Epithelial cell of proximal tubule (primary cell): ENCODE measurements at regions not wholly inside any gene's neighbourhood (a gene's known extent, or its start where the extent isn't known, plus 50 kb on each side); places are given as distances from the start of the nearest gene placed in this dataset.

ENCODE experiments used
- DNase-seq: peaks from one replicate; pipeline ENCODE4 v3.0.0-alpha.2; 2011; ENCODE audit warnings: low read depth
- H3K4me3 ChIP-seq: 2 replicates; pipeline ENCODE4 v1.5.1; 2011; ENCODE audit warnings: low read depth, mild to moderate bottlenecking, low read length
- TF ChIP-seq, protein P1 (sequence below): conservative IDR thresholded peaks from 2 replicates; pipeline ENCODE4 v1.5.1; 2012; ENCODE audit warnings: low read depth, mild to moderate bottlenecking, low read length

- TF ChIP-seq, protein P1, sequence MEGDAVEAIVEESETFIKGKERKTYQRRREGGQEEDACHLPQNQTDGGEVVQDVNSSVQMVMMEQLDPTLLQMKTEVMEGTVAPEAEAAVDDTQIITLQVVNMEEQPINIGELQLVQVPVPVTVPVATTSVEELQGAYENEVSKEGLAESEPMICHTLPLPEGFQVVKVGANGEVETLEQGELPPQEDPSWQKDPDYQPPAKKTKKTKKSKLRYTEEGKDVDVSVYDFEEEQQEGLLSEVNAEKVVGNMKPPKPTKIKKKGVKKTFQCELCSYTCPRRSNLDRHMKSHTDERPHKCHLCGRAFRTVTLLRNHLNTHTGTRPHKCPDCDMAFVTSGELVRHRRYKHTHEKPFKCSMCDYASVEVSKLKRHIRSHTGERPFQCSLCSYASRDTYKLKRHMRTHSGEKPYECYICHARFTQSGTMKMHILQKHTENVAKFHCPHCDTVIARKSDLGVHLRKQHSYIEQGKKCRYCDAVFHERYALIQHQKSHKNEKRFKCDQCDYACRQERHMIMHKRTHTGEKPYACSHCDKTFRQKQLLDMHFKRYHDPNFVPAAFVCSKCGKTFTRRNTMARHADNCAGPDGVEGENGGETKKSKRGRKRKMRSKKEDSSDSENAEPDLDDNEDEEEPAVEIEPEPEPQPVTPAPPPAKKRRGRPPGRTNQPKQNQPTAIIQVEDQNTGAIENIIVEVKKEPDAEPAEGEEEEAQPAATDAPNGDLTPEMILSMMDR = no peak
- no peak overlapping the region for H3K4me3 ChIP-seq
- no peak for DNase-seq
Measured at GRCh38 chr2:20528713-20529112, 81.8 kb downstream of the RHOB start.

- no peak for DNase-seq
- H3K4me3 ChIP-seq = no peak overlapping the region
- TF ChIP-seq, protein P1 = no peak
Measured at GRCh38 chr2:20530520-20530919, 83.6 kb downstream of the RHOB start.

DNA sequence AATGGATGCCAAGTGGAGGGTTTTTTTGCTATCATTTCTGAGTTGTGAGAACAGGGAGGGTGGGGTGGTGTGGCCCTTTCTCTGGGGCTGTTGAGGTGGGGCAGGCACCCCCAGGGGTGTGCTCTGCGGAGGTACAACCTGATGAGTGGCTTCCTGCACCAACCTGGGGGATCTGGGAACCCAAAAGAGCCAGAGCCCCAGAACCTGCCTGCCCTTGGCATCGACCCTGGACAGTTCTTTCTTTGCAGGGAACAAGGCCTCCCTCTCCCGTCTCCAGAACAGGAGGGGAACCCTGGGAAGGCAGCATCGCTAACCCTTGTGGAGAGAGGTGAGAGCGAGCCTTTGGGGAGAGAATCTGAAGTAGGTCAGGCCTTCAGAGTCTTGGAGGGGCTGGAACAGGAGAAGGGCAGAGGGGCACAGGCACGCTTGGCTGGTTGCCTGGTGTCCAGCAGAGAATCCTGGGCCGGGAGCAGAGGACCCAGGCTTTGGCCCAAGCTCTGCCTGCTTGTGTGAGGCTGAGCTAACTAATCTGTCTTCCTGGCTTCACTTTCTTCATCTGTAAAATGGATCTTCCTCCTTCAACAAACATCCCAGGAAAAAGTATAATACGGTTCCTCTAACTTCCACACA, 84.9 kb downstream of the RHOB start:
- TF ChIP-seq, protein P1 = no peak
- DNase-seq = no peak
- no peak overlapping the region for H3K4me3 ChIP-seq

DNA sequence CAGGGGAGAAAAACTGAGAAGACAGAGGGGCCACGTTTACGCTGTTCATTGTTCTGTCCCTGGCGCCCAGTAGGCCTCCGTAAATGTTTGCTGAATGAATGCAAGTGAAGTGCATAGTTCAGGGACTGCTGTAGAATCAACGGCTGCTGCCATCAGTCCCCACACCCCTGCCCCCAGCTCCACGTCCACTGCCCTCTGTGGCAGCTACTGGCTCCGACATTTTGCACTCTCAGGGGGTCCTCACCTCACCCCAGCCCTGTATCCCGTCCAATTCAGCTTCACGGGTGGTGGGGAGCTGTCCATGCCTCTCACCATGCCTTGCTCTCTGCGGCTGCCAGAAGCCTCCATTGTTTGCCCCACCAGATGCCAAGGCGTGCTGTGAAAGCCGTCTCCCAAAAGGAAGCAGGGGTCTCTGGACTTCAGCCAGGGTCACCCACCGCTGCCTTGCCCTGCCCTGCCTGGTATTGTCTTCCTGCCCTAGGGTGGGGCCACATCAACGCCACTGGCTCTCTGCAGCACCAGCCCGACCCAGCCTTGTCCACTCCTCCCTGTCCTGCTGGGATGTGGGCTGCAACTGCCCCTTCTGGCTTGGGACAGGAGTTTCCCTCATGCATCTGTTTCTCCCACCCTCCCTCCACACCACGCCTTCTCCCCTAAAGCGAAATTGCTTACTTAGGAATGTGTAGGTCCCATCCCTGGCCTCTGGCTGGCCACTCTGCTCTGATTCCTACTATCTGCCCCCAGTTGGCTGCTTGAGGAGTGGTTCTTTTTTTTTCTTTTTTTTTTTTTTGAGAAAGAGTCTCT, 86.0 kb downstream of the RHOB start:
- no peak overlapping the region for H3K4me3 ChIP-seq
- no peak for DNase-seq
- TF ChIP-seq, protein P1 = no peak

DNA sequence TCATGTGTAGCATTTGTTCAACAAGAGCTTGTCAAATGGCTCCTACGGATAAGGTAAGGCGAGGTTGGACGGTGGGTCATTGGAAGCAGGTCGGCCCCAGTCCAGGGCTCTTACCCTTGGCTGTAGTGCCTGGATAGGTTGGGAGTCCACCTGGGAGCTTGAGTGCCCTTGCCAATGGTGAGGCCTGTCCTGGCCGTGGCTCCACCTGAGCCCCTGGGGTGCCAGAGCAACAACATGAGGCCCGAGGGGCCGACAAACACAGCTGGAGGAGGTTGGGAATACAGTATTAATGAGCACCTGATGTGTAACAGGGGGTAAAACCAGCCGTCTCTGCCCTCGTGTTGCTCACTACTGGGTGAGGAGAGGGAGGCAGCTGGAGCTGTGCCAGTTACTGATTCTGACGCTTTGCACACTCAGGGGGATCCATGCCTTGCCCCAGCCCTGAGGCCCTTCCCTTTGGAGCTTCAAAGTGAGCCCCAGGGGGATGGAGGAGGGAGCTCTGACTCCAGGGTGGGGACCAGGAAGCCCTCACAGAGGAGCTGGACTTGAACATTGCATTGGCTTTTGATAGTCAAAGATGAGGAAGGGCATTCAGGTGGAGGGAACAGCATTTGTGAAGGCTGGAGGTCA, 87.2 kb downstream of the RHOB start:
- TF ChIP-seq, protein P1 = no peak
- no peak overlapping the region for H3K4me3 ChIP-seq
- no peak for DNase-seq

GRCh38 chr2:20534913-20535801, 88.3 kb downstream of the RHOB start:
- no peak overlapping the region for H3K4me3 ChIP-seq
- no peak for DNase-seq
- TF ChIP-seq, protein P1 = no peak
